ENCODE measurements at regions not wholly inside any gene's neighbourhood (a gene's known extent, or its start where the extent isn't known, plus 50 kb on each side); places are given as distances from the start of the nearest gene placed in this dataset.
A peak's percentile ranks its signal among the peaks of the same experiment; 100 is the strongest.

DNA sequence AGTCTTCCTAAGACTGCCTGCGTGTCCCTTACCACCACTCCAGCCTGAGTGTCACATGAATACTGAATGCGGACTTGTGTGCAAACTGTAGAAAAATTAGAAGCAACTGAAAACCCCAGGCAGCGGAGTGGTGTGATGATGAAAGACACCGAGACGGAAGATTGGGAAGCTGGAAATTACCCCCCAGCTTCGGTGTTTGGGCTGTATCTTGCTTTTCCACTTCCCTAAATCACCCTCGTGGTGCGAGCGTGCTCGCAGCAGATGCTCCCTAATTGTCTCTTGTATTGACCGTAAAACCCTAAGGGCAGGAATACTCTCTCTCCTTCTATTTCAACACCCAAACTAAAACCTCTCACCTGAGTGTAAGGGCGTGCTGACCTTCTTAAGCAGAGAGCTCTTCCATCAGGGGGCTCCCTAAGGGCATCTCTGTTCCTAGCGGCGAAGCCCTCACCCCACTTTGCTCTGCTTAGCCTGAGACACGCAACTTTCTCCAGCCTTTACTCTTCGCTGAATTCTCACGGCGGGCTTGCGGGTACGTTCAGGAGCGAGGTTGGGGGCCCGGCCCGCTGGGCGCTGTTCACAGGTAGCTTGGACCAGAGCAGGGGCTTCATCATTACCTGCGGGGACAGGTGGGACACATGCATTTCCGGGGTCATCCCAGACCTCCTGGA is 62.4 kb downstream of the CRYBB2 start (continued):
- TF ChIP-seq, protein P1, sequence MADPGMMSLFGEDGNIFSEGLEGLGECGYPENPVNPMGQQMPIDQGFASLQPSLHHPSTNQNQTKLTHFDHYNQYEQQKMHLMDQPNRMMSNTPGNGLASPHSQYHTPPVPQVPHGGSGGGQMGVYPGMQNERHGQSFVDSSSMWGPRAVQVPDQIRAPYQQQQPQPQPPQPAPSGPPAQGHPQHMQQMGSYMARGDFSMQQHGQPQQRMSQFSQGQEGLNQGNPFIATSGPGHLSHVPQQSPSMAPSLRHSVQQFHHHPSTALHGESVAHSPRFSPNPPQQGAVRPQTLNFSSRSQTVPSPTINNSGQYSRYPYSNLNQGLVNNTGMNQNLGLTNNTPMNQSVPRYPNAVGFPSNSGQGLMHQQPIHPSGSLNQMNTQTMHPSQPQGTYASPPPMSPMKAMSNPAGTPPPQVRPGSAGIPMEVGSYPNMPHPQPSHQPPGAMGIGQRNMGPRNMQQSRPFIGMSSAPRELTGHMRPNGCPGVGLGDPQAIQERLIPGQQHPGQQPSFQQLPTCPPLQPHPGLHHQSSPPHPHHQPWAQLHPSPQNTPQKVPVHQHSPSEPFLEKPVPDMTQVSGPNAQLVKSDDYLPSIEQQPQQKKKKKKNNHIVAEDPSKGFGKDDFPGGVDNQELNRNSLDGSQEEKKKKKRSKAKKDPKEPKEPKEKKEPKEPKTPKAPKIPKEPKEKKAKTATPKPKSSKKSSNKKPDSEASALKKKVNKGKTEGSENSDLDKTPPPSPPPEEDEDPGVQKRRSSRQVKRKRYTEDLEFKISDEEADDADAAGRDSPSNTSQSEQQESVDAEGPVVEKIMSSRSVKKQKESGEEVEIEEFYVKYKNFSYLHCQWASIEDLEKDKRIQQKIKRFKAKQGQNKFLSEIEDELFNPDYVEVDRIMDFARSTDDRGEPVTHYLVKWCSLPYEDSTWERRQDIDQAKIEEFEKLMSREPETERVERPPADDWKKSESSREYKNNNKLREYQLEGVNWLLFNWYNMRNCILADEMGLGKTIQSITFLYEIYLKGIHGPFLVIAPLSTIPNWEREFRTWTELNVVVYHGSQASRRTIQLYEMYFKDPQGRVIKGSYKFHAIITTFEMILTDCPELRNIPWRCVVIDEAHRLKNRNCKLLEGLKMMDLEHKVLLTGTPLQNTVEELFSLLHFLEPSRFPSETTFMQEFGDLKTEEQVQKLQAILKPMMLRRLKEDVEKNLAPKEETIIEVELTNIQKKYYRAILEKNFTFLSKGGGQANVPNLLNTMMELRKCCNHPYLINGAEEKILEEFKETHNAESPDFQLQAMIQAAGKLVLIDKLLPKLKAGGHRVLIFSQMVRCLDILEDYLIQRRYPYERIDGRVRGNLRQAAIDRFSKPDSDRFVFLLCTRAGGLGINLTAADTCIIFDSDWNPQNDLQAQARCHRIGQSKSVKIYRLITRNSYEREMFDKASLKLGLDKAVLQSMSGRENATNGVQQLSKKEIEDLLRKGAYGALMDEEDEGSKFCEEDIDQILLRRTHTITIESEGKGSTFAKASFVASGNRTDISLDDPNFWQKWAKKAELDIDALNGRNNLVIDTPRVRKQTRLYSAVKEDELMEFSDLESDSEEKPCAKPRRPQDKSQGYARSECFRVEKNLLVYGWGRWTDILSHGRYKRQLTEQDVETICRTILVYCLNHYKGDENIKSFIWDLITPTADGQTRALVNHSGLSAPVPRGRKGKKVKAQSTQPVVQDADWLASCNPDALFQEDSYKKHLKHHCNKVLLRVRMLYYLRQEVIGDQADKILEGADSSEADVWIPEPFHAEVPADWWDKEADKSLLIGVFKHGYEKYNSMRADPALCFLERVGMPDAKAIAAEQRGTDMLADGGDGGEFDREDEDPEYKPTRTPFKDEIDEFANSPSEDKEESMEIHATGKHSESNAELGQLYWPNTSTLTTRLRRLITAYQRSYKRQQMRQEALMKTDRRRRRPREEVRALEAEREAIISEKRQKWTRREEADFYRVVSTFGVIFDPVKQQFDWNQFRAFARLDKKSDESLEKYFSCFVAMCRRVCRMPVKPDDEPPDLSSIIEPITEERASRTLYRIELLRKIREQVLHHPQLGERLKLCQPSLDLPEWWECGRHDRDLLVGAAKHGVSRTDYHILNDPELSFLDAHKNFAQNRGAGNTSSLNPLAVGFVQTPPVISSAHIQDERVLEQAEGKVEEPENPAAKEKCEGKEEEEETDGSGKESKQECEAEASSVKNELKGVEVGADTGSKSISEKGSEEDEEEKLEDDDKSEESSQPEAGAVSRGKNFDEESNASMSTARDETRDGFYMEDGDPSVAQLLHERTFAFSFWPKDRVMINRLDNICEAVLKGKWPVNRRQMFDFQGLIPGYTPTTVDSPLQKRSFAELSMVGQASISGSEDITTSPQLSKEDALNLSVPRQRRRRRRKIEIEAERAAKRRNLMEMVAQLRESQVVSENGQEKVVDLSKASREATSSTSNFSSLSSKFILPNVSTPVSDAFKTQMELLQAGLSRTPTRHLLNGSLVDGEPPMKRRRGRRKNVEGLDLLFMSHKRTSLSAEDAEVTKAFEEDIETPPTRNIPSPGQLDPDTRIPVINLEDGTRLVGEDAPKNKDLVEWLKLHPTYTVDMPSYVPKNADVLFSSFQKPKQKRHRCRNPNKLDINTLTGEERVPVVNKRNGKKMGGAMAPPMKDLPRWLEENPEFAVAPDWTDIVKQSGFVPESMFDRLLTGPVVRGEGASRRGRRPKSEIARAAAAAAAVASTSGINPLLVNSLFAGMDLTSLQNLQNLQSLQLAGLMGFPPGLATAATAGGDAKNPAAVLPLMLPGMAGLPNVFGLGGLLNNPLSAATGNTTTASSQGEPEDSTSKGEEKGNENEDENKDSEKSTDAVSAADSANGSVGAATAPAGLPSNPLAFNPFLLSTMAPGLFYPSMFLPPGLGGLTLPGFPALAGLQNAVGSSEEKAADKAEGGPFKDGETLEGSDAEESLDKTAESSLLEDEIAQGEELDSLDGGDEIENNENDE (IDR thresholded peaks at IDR 0.05; ENCODE audit: insufficient replicate concordance, low read length), result no peak
- TF ChIP-seq CHD1 (IDR thresholded peaks at IDR 0.05; ENCODE audit: low read depth, low read length) (no peak), EZH2 (IDR thresholded peaks at IDR 0.05; ENCODE audit: low read depth, low read length, severe bottlenecking) (no peak), KDM1A (IDR thresholded peaks at IDR 0.05; ENCODE audit: borderline replicate concordance, low read length) (0 out of 2 replicates have a peak, but pooled peaks have one; percentile 12), EP300 (IDR thresholded peaks at IDR 0.05; ENCODE audit: borderline replicate concordance in 1 of 2, low read depth in 2 of 2, low read length in 2 of 2) (no peak), CBX5 (IDR thresholded peaks at IDR 0.05; ENCODE audit: low read depth, low read length) (no peak), FOSL1 (IDR thresholded peaks at IDR 0.05; ENCODE audit: insufficient read depth, low read depth, low read length) (no peak), KDM5A (IDR thresholded peaks at IDR 0.05; ENCODE audit: low read length) (no peak), CTBP2 (IDR thresholded peaks at IDR 0.05; ENCODE audit: borderline replicate concordance, insufficient read depth, insufficient read length, low read length) (no peak), CHD2 (IDR thresholded peaks at IDR 0.05; ENCODE audit: low read length) (no peak), POU5F1 (IDR thresholded peaks at IDR 0.05; ENCODE audit: low read depth, low read length) (no peak)

Measured in H1 (cell line).